ENCODE measurements at regions not wholly inside any gene's neighbourhood (a gene's known extent, or its start where the extent isn't known, plus 50 kb on each side); places are given as distances from the start of the nearest gene placed in this dataset.
"Not testable (repeated sequence)": the region's sequence is repeated elsewhere in the genome, so short reads cannot be mapped to it uniquely, and the experiment has no call there.

GRCh38 chr1:192906334-192906733 lies 97.5 kb downstream of the RGS2 start:
- Histone ChIP-seq H3K4me1 (ENCODE audit: insufficient read depth) (peaks cover 11% of the 10 kb centered on the region), H3K9ac (no peak overlapping the region), H3K4me2 (ENCODE audit: unreplicated experiment) (no peak overlapping the region), H3K4me3 (no peak overlapping the region), H3K36me3 (ENCODE audit: low read depth) (no peaks in the 10 kb centered on the region), H3K27ac (no peak overlapping the region), H3K9me3 (ENCODE audit: low read depth) (no peaks in the 10 kb centered on the region), H2AFZ (no peak overlapping the region), H3F3A (ENCODE audit: insufficient read depth) (peaks cover 7% of the 10 kb centered on the region; the same call in 1 of the 2 replicates), H4K20me1 (ENCODE audit: insufficient read depth) (no peaks in the 10 kb centered on the region), H3K9me2 (ENCODE audit: insufficient read depth) (no peaks in the 10 kb centered on the region), H3K27me3 (replicated peaks; ENCODE audit: insufficient read depth) (no peaks in the 10 kb centered on the region), H3K79me2 (ENCODE audit: insufficient read depth) (no peaks in the 10 kb centered on the region)
- WGBS, 2 experiments (ENCODE audit: low coverage in 1 of 2, low lambda C conversion rate in 2 of 2, missing lambda C conversion rate in 2 of 2): 69 to 82% methylated on average over 3 of the region's 3 CpGs
- DNase-seq: no peak
- in situ Hi-C loops (cut with MboI): no loop called here
- TF ChIP-seq EZH2 (IDR thresholded peaks at IDR 0.05; ENCODE audit: insufficient read depth, poor library complexity, severe bottlenecking): no peak

GRCh38 chr1:192907545-192908243 lies 98.9 kb downstream of the RGS2 start:
- Histone ChIP-seq H3F3A (ENCODE audit: insufficient read depth) (peaks cover 7% of the 10 kb centered on the region; the same call in 1 of the 2 replicates), H3K4me2 (ENCODE audit: unreplicated experiment) (no peak overlapping the region), H3K9me3 (ENCODE audit: low read depth) (no peaks in the 10 kb centered on the region), H3K4me3 (no peak overlapping the region), H3K9me2 (ENCODE audit: insufficient read depth) (no peaks in the 10 kb centered on the region), H3K79me2 (ENCODE audit: insufficient read depth) (no peaks in the 10 kb centered on the region), H2AFZ (no peak overlapping the region), H3K36me3 (ENCODE audit: low read depth) (no peaks in the 10 kb centered on the region), H3K27me3 (replicated peaks; ENCODE audit: insufficient read depth) (no peaks in the 10 kb centered on the region), H3K27ac (no peak overlapping the region), H3K9ac (no peak overlapping the region), H3K4me1 (ENCODE audit: insufficient read depth) (peaks cover 11% of the 10 kb centered on the region), H4K20me1 (ENCODE audit: insufficient read depth) (no peaks in the 10 kb centered on the region)
- peak; percentile 47 for DNase-seq
- WGBS, 2 experiments (ENCODE audit: low coverage in 1 of 2, low lambda C conversion rate in 2 of 2, missing lambda C conversion rate in 2 of 2): 49 to 50% methylated on average over 2 of the region's 2 CpGs
- no peak for TF ChIP-seq EZH2phosphoT487 (IDR thresholded peaks at IDR 0.05; ENCODE audit: insufficient read depth, low read depth)
- TF ChIP-seq EZH2 (IDR thresholded peaks at IDR 0.05; ENCODE audit: insufficient read depth, poor library complexity, severe bottlenecking): no peak
- in situ Hi-C loops (cut with MboI): no loop called here

- H3K9me3 ChIP-seq (ENCODE audit: low read depth); H3F3A ChIP-seq (ENCODE audit: insufficient read depth); H3K27ac ChIP-seq; H3K4me1 ChIP-seq (ENCODE audit: insufficient read depth); H3K79me2 ChIP-seq (ENCODE audit: insufficient read depth); in situ Hi-C loops (cut with MboI); H3K4me3 ChIP-seq; H3K4me2 ChIP-seq (ENCODE audit: unreplicated experiment); H3K27me3 ChIP-seq (replicated peaks; ENCODE audit: insufficient read depth); H3K9me2 ChIP-seq (ENCODE audit: insufficient read depth); DNase-seq; H3K36me3 ChIP-seq (ENCODE audit: low read depth); H3K9ac ChIP-seq; H4K20me1 ChIP-seq (ENCODE audit: insufficient read depth); H2AFZ ChIP-seq: not testable (repeated sequence)
- 76 to 84% methylated on average over 18 of the region's 18 CpGs for WGBS, 2 experiments (ENCODE audit: low coverage in 1 of 2, low lambda C conversion rate in 2 of 2, missing lambda C conversion rate in 2 of 2)
These were observed 103.2 kb downstream of the RGS2 start for GRCh38 chr1:192911896-192912656.

- Histone ChIP-seq H3K27ac (no peak overlapping the region), H4K20me1 (ENCODE audit: insufficient read depth) (no peaks in the 10 kb centered on the region), H3K9ac (no peak overlapping the region), H3K9me2 (ENCODE audit: insufficient read depth) (peaks cover 7% of the 10 kb centered on the region; the same call in 1 of the 2 replicates), H3K36me3 (ENCODE audit: low read depth) (no peaks in the 10 kb centered on the region), H3K79me2 (ENCODE audit: insufficient read depth) (no peaks in the 10 kb centered on the region), H3F3A (ENCODE audit: insufficient read depth) (no peaks in the 10 kb centered on the region), H3K4me2 (ENCODE audit: unreplicated experiment) (no peak overlapping the region), H3K4me1 (ENCODE audit: insufficient read depth) (no peaks in the 10 kb centered on the region), H3K9me3 (ENCODE audit: low read depth) (no peaks in the 10 kb centered on the region), H3K27me3 (replicated peaks; ENCODE audit: insufficient read depth) (no peaks in the 10 kb centered on the region), H3K4me3 (no peak overlapping the region), H2AFZ (no peak overlapping the region)
- TF ChIP-seq EZH2phosphoT487 (IDR thresholded peaks at IDR 0.05; ENCODE audit: insufficient read depth, low read depth): no peak
- TF ChIP-seq EZH2 (IDR thresholded peaks at IDR 0.05; ENCODE audit: insufficient read depth, poor library complexity, severe bottlenecking): no peak
- 36 to 50% methylated on average over 3 of the region's 3 CpGs for WGBS, 2 experiments (ENCODE audit: low coverage in 1 of 2, low lambda C conversion rate in 2 of 2, missing lambda C conversion rate in 2 of 2)
- in situ Hi-C loops (cut with MboI): no loop called here
- no peak for DNase-seq
These were observed 104.8 kb downstream of the RGS2 start for GRCh38 chr1:192913683-192914082.

Data from GM23248 (cell line).